B cell (primary cell): ENCODE measurements at regions not wholly inside any gene's neighbourhood (a gene's known extent, or its start where the extent isn't known, plus 50 kb on each side); places are given as distances from the start of the nearest gene placed in this dataset.

Source experiments
- CTCF ChIP-seq: fragments of 200-600 bp; IDR thresholded peaks from one replicate; pipeline ENCODE4 v1.8.0; 2022; ENCODE audit warnings: antibody characterized with exemption, mild to moderate bottlenecking
- EZH2 ChIP-seq: IDR thresholded peaks from 2 replicates; pipeline ENCODE4 v1.6.1; 2012; ENCODE audit warnings: borderline replicate concordance, low read depth, mild to moderate bottlenecking, moderate library complexity, low read length; ENCODE audit not compliant: insufficient read depth, poor library complexity, severe bottlenecking

GRCh38 chr13:75961911-75962310, 325.8 kb downstream of the LMO7 start:
- no peak for TF ChIP-seq CTCF
- TF ChIP-seq EZH2 = no peak
